NCI-H748 treated with DMSO at 0.1 percent for 48 hours (cell line): ENCODE measurements at regions not wholly inside any gene's neighbourhood (a gene's known extent, or its start where the extent isn't known, plus 50 kb on each side); places are given as distances from the start of the nearest gene placed in this dataset.

ENCODE experiments used
- DNase-seq: peaks from one replicate; lab custom pipeline; 2025; lab: John Stamatoyannopoulos, UW

GRCh38 chr14:97402279-97402678 lies 605.1 kb downstream of the VRK1 start:
- no peak for DNase-seq

GRCh38 chr14:97407701-97408407 lies 610.7 kb downstream of the VRK1 start:
- DNase-seq, result peak; percentile 48

- DNase-seq, result no peak
These were observed 611.3 kb downstream of the VRK1 start for GRCh38 chr14:97408503-97408902.

GRCh38 chr14:97408937-97409815 lies 612.0 kb downstream of the VRK1 start:
- DNase-seq, result no peak

DNA sequence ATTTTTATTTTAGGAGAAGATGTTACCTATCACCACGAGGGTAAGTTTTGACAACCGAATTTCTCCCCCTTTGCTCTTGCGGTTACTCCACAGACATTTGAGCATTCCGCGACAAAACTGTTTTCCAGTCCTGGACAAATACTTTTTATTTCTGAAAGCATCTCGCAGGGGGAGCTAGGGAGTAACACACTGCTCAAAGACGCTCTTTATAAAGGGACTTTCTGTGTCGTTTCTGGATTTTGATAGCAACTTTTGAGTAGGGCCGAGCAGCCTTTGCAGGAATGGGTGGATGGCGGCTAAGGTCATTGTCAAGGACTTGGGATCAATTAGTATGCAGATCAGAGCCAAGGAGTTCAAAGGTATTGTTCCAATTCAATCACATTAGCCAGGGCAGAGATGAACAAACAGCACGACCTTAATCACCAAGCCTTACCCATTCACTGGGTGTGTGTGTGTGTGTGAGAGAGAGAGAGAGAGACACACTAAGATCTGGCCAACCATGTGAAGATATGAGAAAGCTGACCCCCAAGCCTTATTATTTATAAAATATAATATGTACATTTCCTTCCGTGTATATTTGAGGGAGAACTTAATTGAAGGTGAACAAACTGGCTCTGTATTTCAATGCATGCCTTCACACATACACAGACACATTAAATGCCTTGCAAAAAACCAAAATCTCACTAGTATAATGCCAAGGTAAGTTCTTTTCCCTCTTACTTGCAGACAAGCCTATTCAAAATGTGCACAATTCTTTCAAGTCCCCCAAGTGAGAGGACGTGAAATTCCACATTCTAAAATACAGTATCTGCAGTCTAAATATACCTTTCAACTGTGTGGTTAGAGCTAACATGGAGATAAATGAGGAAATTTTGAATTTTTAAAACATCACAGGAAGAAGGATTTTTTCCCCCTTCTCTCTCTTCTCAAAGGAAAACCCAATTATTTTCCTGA lies 613.8 kb downstream of the VRK1 start:
- no peak for DNase-seq

GRCh38 chr14:97411938-97412612 lies 614.9 kb downstream of the VRK1 start:
- DNase-seq, result no peak

GRCh38 chr14:97413022-97413539 lies 615.9 kb downstream of the VRK1 start:
- no peak for DNase-seq

DNA sequence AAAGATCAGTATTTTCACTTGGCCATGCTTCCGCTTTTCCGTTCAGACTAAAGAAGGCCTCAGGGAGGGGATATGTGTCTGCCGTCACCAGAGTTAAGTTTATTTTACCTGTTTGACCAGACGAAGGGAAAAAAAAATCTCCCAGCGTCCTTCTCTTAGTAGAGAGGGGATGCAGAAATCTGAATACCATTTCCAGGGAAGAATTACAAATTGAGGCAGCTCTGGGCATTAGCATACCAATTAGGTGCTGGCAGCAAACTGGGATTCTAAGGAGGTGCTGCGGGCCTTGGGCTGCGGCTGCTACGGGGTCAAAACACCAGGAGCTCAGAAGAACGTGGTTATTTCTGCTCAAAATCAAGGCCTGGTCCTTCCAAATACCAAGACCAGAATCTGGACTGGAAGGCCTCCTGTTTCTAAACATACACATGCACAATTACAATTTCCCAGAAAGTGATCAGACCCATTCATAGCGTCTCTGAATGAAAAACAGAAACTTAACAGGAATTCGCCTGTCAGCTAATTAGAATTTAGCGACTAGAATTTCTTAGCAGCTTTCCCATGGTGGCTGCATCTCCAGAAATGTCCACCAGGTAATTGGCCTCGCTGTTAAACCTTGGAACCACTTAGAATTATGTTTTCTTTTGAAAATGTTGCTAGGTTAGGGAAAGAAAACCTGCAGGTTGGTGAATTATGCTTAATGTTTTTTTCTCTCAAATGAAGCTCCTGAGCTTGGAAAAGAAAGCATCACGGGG lies 617.0 kb downstream of the VRK1 start:
- no peak for DNase-seq

GRCh38 chr14:97414718-97415098 lies 617.5 kb downstream of the VRK1 start:
- no peak for DNase-seq

- no peak for DNase-seq
These were observed 618.7 kb downstream of the VRK1 start for GRCh38 chr14:97415907-97416306.

DNA sequence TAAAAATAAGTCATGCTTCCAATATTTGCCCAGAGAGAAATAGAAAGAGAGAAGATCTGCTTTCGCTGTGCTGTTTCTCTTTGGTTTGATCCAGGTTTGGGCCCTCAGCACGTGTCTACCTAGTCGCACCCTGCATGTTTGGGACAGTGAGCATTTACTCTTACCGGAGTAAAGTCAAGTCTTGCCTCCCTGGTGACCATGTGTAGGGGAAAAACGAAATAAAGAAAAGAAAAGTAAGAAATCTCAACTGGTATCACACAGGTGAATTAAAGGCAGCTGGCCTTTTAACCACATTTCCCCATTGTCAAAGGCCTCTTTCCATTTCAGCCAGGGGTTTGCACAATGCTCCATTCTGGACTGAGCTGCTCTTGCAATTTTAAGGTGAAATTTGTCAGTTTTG lies 619.4 kb downstream of the VRK1 start:
- DNase-seq, result no peak

- no peak for DNase-seq
These were observed 620.1 kb downstream of the VRK1 start for GRCh38 chr14:97417331-97417730.

GRCh38 chr14:97420211-97420610 lies 623.0 kb downstream of the VRK1 start:
- no peak for DNase-seq

DNA sequence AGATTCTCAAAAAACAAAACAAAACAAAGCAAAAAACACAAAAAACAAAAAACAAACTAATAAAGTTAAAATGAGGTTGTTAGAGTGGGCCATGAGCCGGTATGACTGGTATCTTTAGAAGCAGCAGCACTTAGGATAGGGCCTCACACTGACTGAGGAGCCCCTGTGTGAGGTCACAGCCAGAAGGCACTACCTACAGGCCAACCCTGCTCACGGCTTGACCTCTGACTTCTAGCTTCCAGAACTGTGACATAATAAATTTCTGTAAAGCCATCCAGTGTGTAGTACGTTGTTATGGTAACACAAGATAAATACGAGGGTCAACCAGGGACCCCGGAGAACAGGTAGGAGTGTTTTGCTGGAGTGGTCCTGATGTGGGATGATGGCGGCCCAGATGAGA lies 629.6 kb downstream of the VRK1 start:
- no peak for DNase-seq

DNA sequence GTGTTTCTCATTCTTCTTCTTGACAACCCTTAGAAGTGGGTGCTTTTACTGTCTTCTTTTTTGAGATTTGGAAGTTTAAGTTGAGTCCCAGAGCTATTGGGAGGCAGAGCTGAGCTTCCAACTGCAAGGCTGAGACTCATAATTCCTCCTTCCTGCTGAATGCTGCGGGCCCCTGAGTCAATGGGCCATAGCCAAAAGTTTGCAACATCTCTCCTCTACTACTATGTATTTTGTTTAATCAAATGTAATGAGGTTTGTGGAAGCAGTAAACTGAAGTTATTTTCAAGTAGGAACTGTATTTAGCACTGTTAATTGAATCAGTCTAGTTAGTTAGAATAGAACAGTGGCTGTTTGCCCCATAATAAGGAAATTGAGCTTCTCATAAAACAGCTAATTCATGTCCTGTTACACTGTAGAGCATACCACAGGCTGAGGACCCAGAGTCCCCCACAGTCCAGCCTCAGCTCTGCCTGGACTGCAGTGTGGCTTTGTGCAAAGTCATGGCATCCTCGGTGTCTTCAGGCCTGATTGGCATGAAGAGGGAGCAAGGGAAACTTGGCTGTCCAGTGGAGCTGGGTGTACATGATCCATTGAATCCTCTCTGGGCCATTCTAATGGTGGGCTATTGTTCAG lies 631.7 kb downstream of the VRK1 start:
- no peak for DNase-seq

DNA sequence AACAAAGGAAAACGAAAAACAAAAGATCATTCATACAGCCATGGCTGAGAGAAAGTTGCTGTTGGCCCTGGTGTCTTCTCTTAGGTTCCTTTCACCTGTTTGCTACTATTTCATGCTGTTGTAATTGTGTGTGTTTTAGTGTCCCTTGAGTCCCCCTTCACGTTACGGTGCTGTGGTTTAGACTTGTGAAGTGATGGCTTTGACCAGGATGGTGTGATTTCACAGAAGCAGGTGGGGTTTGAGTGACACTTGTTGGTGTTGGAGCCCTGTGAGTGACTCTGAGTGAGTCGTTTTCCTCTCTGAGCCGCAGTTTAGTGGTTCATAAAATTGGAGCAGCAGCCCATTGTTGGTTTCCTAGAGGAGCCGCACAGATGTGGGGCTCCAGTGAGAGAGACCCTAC lies 635.4 kb downstream of the VRK1 start:
- no peak for DNase-seq

GRCh38 chr14:97441740-97442362 lies 644.7 kb downstream of the VRK1 start:
- DNase-seq, result no peak

DNA sequence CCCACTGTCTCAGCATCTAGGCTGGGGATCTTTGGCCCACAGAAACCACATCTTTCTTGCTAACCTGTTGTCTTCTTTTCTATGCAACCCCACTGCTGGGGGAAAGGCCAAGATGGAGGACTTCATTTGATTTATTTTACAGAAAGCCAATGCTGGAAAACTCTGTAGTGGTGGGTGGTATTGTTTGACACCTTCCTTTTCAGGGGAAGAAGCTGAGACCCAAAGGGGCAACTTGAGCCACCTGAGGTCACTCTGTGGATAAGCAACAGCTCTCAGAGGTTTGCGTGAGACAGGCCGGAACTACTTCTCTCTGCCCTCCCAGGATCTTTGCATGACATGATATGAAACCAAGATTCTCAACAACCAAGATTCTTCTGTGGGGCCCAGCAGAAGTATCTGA lies 645.2 kb downstream of the VRK1 start:
- no peak for DNase-seq

DNA sequence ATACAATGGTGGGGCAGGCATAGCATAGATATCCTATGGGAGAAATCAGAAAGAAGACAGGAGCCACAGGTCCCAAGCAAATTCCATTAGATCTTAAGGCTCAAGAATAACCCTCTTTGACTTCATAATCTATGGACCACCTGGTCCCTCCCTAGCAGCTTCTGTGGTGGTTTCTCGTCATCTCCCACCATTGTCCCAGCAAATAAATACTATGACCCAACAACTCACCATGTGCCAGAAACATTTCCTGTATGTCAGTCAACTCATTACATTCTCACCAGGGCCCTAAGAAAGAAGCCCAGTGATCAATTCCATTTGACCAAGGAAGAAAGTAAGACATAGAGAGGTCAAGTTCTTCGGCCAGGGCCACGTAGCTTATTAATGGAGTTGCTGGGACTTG lies 646.2 kb downstream of the VRK1 start:
- DNase-seq, result no peak

GRCh38 chr14:97444248-97444647 lies 647.1 kb downstream of the VRK1 start:
- no peak for DNase-seq
